Activated CD8-positive, alpha-beta memory T cell treated with anti-CD3 and anti-CD28 coated beads, Interleukin-2, amount 10 ng/mL, durations not matched to agents 7 days and 5 days (primary cell): ENCODE measurements at regions not wholly inside any gene's neighbourhood (a gene's known extent, or its start where the extent isn't known, plus 50 kb on each side); places are given as distances from the start of the nearest gene placed in this dataset.

Source experiments
- ATAC-seq: fragments of 150-1000 bp; cut with Tn5 transposase; one replicate; pipeline ENCODE4 v1.10.0; 2021; ENCODE audit warnings: moderate library complexity
- CTCF ChIA-PET: fragments of 350-600 bp; sonication (Branson Sonifier 250); formaldehyde crosslinking; loops from one replicate; lab custom pipeline; 2021; ENCODE audit warnings: antibody characterized with exemption; lab: Charles Lee
- DNase-seq: peaks from one replicate; pipeline ENCODE4 v3.0.0-alpha.2; 2020
- H3K27ac Mint-ChIP-seq: one replicate; pipeline ENCODE4 v1.8.0; 2021; ENCODE audit warnings: mild to moderate bottlenecking, mixed read lengths
- H3K27me3 Mint-ChIP-seq: one replicate; pipeline ENCODE4 v1.8.0; 2021; ENCODE audit warnings: mixed read lengths
- H3K36me3 Mint-ChIP-seq: one replicate; pipeline ENCODE4 v1.8.0; 2021; ENCODE audit warnings: mild to moderate bottlenecking, mixed read lengths
- H3K4me1 Mint-ChIP-seq: one replicate; pipeline ENCODE4 v1.8.0; 2021; ENCODE audit warnings: mixed read lengths
- H3K4me3 Mint-ChIP-seq: one replicate; pipeline ENCODE4 v1.8.0; 2021; ENCODE audit warnings: mild to moderate bottlenecking, moderate library complexity, mixed read lengths
- H3K9me3 Mint-ChIP-seq: one replicate; pipeline ENCODE4 v1.8.0; 2022; ENCODE audit warnings: low read depth, mixed read lengths

GRCh38 chr3:1963896-1964295, 134.8 kb upstream of the CNTN4 start:
- Mint-ChIP-seq H3K4me3 (no peak overlapping the region), H3K4me1 (no peaks in the 10 kb centered on the region), H3K27ac (no peak overlapping the region), H3K27me3 (no peaks in the 10 kb centered on the region), H3K36me3 (no peaks in the 10 kb centered on the region), H3K9me3 (peaks cover 3% of the 10 kb centered on the region)
- ATAC-seq, result no peak
- no peak for DNase-seq
- CTCF ChIA-PET, result no interaction called here

- CTCF ChIA-PET, result no interaction called here
- no peak overlapping the region for H3K27ac Mint-ChIP-seq
- H3K4me3 Mint-ChIP-seq, result no peak overlapping the region
These were observed 131.1 kb upstream of the CNTN4 start for GRCh38 chr3:1967525-1967924.

GRCh38 chr3:1969281-1969680, 129.4 kb upstream of the CNTN4 start:
- DNase-seq (no peak), ATAC-seq (no peak)
- CTCF ChIA-PET, result no interaction called here
- Mint-ChIP-seq H3K27me3 (no peaks in the 10 kb centered on the region), H3K9me3 (peaks cover 3% of the 10 kb centered on the region), H3K27ac (no peak overlapping the region), H3K36me3 (no peaks in the 10 kb centered on the region), H3K4me1 (no peaks in the 10 kb centered on the region), H3K4me3 (no peak overlapping the region)

More at GRCh38 chr3:1967525-1967924, 131.1 kb upstream of the CNTN4 start:
- no peaks in the 10 kb centered on the region for H3K27me3 Mint-ChIP-seq
- peaks cover 3% of the 10 kb centered on the region for H3K9me3 Mint-ChIP-seq
- ATAC-seq (no peak), DNase-seq (no peak)
- H3K4me1 Mint-ChIP-seq, result no peaks in the 10 kb centered on the region
- H3K36me3 Mint-ChIP-seq, result no peaks in the 10 kb centered on the region

GRCh38 chr3:1971780-1972179, 126.9 kb upstream of the CNTN4 start:
- H3K27ac Mint-ChIP-seq, result no peak overlapping the region
- no peak for ATAC-seq
- CTCF ChIA-PET, result interaction anchor here (1.2 kb wide), 1 partner anchor 10 kb away, joined by 4 read pairs; no protein-coding TSS in a partner anchor
- H3K4me3 Mint-ChIP-seq, result no peak overlapping the region
- no peaks in the 10 kb centered on the region for H3K4me1 Mint-ChIP-seq
- H3K27me3 Mint-ChIP-seq, result no peaks in the 10 kb centered on the region
- H3K36me3 Mint-ChIP-seq, result no peaks in the 10 kb centered on the region
- H3K9me3 Mint-ChIP-seq, result peaks cover 5% of the 10 kb centered on the region
- no peak for DNase-seq

- no peak overlapping the region for H3K4me3 Mint-ChIP-seq
- ATAC-seq, result no peak
- no peak for DNase-seq
These were observed 118.6 kb upstream of the CNTN4 start for GRCh38 chr3:1979961-1980615.

GRCh38 chr3:1987980-1988379, 110.7 kb upstream of the CNTN4 start:
- DNase-seq, result no peak
- peaks cover 8% of the 10 kb centered on the region for H3K9me3 Mint-ChIP-seq
- H3K36me3 Mint-ChIP-seq, result no peaks in the 10 kb centered on the region
- H3K27ac Mint-ChIP-seq, result no peak overlapping the region
- no peaks in the 10 kb centered on the region for H3K27me3 Mint-ChIP-seq
- no peak for ATAC-seq
- CTCF ChIA-PET, result no interaction called here
- H3K4me3 Mint-ChIP-seq, result no peak overlapping the region
- no peaks in the 10 kb centered on the region for H3K4me1 Mint-ChIP-seq

More at GRCh38 chr3:1979961-1980615, 118.6 kb upstream of the CNTN4 start:
- Mint-ChIP-seq H3K4me1 (no peaks in the 10 kb centered on the region), H3K27ac (no peak overlapping the region), H3K36me3 (no peaks in the 10 kb centered on the region), H3K27me3 (no peaks in the 10 kb centered on the region), H3K9me3 (peaks cover 2% of the 10 kb centered on the region)
- CTCF ChIA-PET, result no interaction called here

- H3K27ac Mint-ChIP-seq, result no peak overlapping the region
- DNase-seq (no peak), ATAC-seq (no peak)
- no peaks in the 10 kb centered on the region for H3K36me3 Mint-ChIP-seq
- no peaks in the 10 kb centered on the region for H3K27me3 Mint-ChIP-seq
- no peaks in the 10 kb centered on the region for H3K4me1 Mint-ChIP-seq
- no peak overlapping the region for H3K4me3 Mint-ChIP-seq
- H3K9me3 Mint-ChIP-seq, result peaks cover 5% of the 10 kb centered on the region
- CTCF ChIA-PET, result no interaction called here
These were observed 99.9 kb upstream of the CNTN4 start for GRCh38 chr3:1998739-1999138.

GRCh38 chr3:2001306-2002108, 97.2 kb upstream of the CNTN4 start:
- CTCF ChIA-PET, result no interaction called here
- Mint-ChIP-seq H3K27ac (no peak overlapping the region), H3K4me3 (no peak overlapping the region), H3K9me3 (peaks cover 7% of the 10 kb centered on the region), H3K27me3 (no peaks in the 10 kb centered on the region), H3K4me1 (no peaks in the 10 kb centered on the region), H3K36me3 (no peaks in the 10 kb centered on the region)
- DNase-seq (no peak), ATAC-seq (no peak)

GRCh38 chr3:2023959-2024358, 74.7 kb upstream of the CNTN4 start:
- ATAC-seq (no peak), DNase-seq (no peak)
- no peak overlapping the region for H3K27ac Mint-ChIP-seq
- CTCF ChIA-PET, result no interaction called here
- H3K4me1 Mint-ChIP-seq, result no peaks in the 10 kb centered on the region
- peaks cover 3% of the 10 kb centered on the region for H3K9me3 Mint-ChIP-seq
- H3K4me3 Mint-ChIP-seq, result no peak overlapping the region
- H3K36me3 Mint-ChIP-seq, result no peaks in the 10 kb centered on the region
- no peaks in the 10 kb centered on the region for H3K27me3 Mint-ChIP-seq

- DNase-seq, result no peak
- Mint-ChIP-seq H3K36me3 (no peaks in the 10 kb centered on the region), H3K4me1 (no peaks in the 10 kb centered on the region), H3K27me3 (no peaks in the 10 kb centered on the region), H3K27ac (no peak overlapping the region), H3K9me3 (peaks cover 3% of the 10 kb centered on the region), H3K4me3 (no peak overlapping the region)
- CTCF ChIA-PET, result no interaction called here
- no peak for ATAC-seq
These were observed 74.0 kb upstream of the CNTN4 start for GRCh38 chr3:2024713-2025112.

- peaks cover 5% of the 10 kb centered on the region for H3K9me3 Mint-ChIP-seq
These were observed 69.1 kb upstream of the CNTN4 start for GRCh38 chr3:2029559-2029958.

GRCh38 chr3:2036076-2036475, 62.6 kb upstream of the CNTN4 start:
- DNase-seq (no peak), ATAC-seq (no peak)
- no peaks in the 10 kb centered on the region for H3K27me3 Mint-ChIP-seq
- H3K36me3 Mint-ChIP-seq, result no peaks in the 10 kb centered on the region
- H3K9me3 Mint-ChIP-seq, result peaks cover 5% of the 10 kb centered on the region
- no peak overlapping the region for H3K27ac Mint-ChIP-seq
- CTCF ChIA-PET, result no interaction called here
- H3K4me3 Mint-ChIP-seq, result no peak overlapping the region
- no peaks in the 10 kb centered on the region for H3K4me1 Mint-ChIP-seq

More at GRCh38 chr3:2029559-2029958, 69.1 kb upstream of the CNTN4 start:
- Mint-ChIP-seq H3K36me3 (no peaks in the 10 kb centered on the region), H3K4me1 (no peaks in the 10 kb centered on the region), H3K4me3 (no peak overlapping the region), H3K27ac (no peak overlapping the region), H3K27me3 (no peaks in the 10 kb centered on the region)
- DNase-seq (no peak), ATAC-seq (no peak)
- CTCF ChIA-PET, result no interaction called here

GRCh38 chr3:2041931-2042330, 56.7 kb upstream of the CNTN4 start:
- H3K36me3 Mint-ChIP-seq, result no peaks in the 10 kb centered on the region
- peaks cover 2% of the 10 kb centered on the region for H3K9me3 Mint-ChIP-seq
- CTCF ChIA-PET, result no interaction called here
- H3K27ac Mint-ChIP-seq, result no peak overlapping the region
- no peak overlapping the region for H3K4me3 Mint-ChIP-seq
- H3K4me1 Mint-ChIP-seq, result no peaks in the 10 kb centered on the region
- no peaks in the 10 kb centered on the region for H3K27me3 Mint-ChIP-seq
- no peak for DNase-seq
- ATAC-seq, result no peak
